GM23338 (cell line): ENCODE measurements at regions not wholly inside any gene's neighbourhood (a gene's known extent, or its start where the extent isn't known, plus 50 kb on each side); places are given as distances from the start of the nearest gene placed in this dataset.
"Not testable (repeated sequence)": the region's sequence is repeated elsewhere in the genome, so short reads cannot be mapped to it uniquely, and the experiment has no call there.

Experiments
- ATAC-seq: fragments of 200-7000 bp; cut with Tn5 transposase; 3 replicates; pipeline ENCODE4 v1.9.1; 2020
- DNase-seq: peaks from one replicate; pipeline ENCODE4 v3.0.0-alpha.2; 2015; ENCODE audit warnings: low spot score
- H2AFZ ChIP-seq: fragments of 200-600 bp; sonication (generic); 2 replicates; pipeline ENCODE4 v1.8.0; 2016; ENCODE audit warnings: antibody characterized with exemption, mild to moderate bottlenecking, moderate library complexity
- H3F3A ChIP-seq: fragments of 200-600 bp; sonication (generic); replicated peaks from 2 replicates; pipeline ENCODE4 v1.8.0; 2017; ENCODE audit warnings: antibody characterized with exemption, mixed run types, low read depth
- H3K27ac ChIP-seq: fragments of 200-600 bp; sonication (generic); 2 replicates; pipeline ENCODE4 v1.6.1; 2016; ENCODE audit warnings: low read depth
- H3K27me3 ChIP-seq: fragments of 200-600 bp; sonication (generic); 2 replicates; pipeline ENCODE4 v1.8.0; 2016; ENCODE audit warnings: mild to moderate bottlenecking, mixed run types, moderate library complexity; ENCODE audit not compliant: insufficient read depth
- H3K36me3 ChIP-seq: fragments of 200-600 bp; sonication (generic); 2 replicates; pipeline ENCODE4 v1.8.0; 2016; ENCODE audit warnings: mild to moderate bottlenecking; ENCODE audit not compliant: insufficient read depth
- H3K4me1 ChIP-seq: fragments of 200-600 bp; sonication (generic); 2 replicates; pipeline ENCODE4 v1.8.0; 2016; ENCODE audit warnings: mild to moderate bottlenecking, moderate library complexity; ENCODE audit not compliant: insufficient read depth
- H3K4me2 ChIP-seq: fragments of 200-600 bp; sonication (generic); 2 replicates; pipeline ENCODE4 v1.7.1; 2017; ENCODE audit warnings: mixed run types
- H3K4me3 ChIP-seq: fragments of 200-600 bp; sonication (generic); 2 replicates; pipeline ENCODE4 v1.6.1; 2016; ENCODE audit warnings: mixed run types
- H3K79me2 ChIP-seq: fragments of 200-600 bp; sonication (generic); replicated peaks from 2 replicates; pipeline ENCODE4 v1.8.0; 2017; ENCODE audit warnings: mild to moderate bottlenecking; ENCODE audit not compliant: insufficient read depth
- H3K9me2 ChIP-seq: fragments of 200-600 bp; sonication (generic); 2 replicates; pipeline ENCODE4 v1.8.0; 2017; ENCODE audit not compliant: insufficient read depth
- H4K20me1 ChIP-seq: fragments of 200-600 bp; sonication (generic); replicated peaks from 2 replicates; pipeline ENCODE4 v1.8.0; 2017; ENCODE audit warnings: mild to moderate bottlenecking; ENCODE audit not compliant: insufficient read depth
- H3K27ac Mint-ChIP-seq: 2 replicates; pipeline ENCODE4 v1.8.0; 2020; ENCODE audit warnings: inconsistent platforms, mild to moderate bottlenecking, moderate library complexity, mixed read lengths
- H3K27me3 Mint-ChIP-seq: 3 replicates; pipeline ENCODE4 v1.8.0; 2022; ENCODE audit warnings: low read depth, mild to moderate bottlenecking, moderate library complexity, mixed read lengths, inconsistent platforms; ENCODE audit not compliant: insufficient read depth, poor library complexity
- H3K36me3 Mint-ChIP-seq: 3 replicates; pipeline ENCODE4 v1.8.0; 2021; ENCODE audit warnings: low read depth, mild to moderate bottlenecking, inconsistent platforms, moderate library complexity, mixed read lengths
- H3K4me1 Mint-ChIP-seq: 3 replicates; pipeline ENCODE4 v1.8.0; 2020; ENCODE audit warnings: mild to moderate bottlenecking, inconsistent platforms, mixed read lengths
- H3K4me3 Mint-ChIP-seq: 3 replicates; pipeline ENCODE4 v1.8.0; 2021; ENCODE audit warnings: moderate library complexity, mild to moderate bottlenecking, inconsistent platforms, mixed read lengths
- H3K9me3 Mint-ChIP-seq: 3 replicates; pipeline ENCODE4 v1.8.0; 2020; ENCODE audit warnings: moderate library complexity, mild to moderate bottlenecking, inconsistent platforms, mixed read lengths
- CREB1 ChIP-seq: fragments of 250-450 bp; sonication (Bioruptor Pico); IDR thresholded peaks from 2 replicates; pipeline ENCODE4 v1.5.0; 2020; ENCODE audit warnings: low read depth, mild to moderate bottlenecking, moderate library complexity
- ETS1 ChIP-seq: IDR thresholded peaks from 2 replicates; pipeline ENCODE4 v1.6.1; 2016; ENCODE audit warnings: antibody characterized with exemption
- POLR2AphosphoS5 ChIP-seq: IDR thresholded peaks from 2 replicates; pipeline ENCODE4 v1.6.1; 2016; ENCODE audit warnings: antibody characterized with exemption, low read depth
- STAT1 ChIP-seq: IDR thresholded peaks from one replicate; pipeline ENCODE4 v1.6.1; 2016; ENCODE audit warnings: antibody characterized with exemption; ENCODE audit not compliant: unreplicated experiment
- ZNF114 ChIP-seq: fragments of 250-450 bp; sonication (Bioruptor Pico); IDR thresholded peaks from 2 replicates; pipeline ENCODE4 v1.5.0; 2020; ENCODE audit warnings: mild to moderate bottlenecking, moderate library complexity
- ZNF331 ChIP-seq: fragments of 250-450 bp; sonication (Bioruptor Pico); IDR thresholded peaks from 2 replicates; pipeline ENCODE4 v1.5.0; 2020; ENCODE audit warnings: low read depth, mild to moderate bottlenecking, moderate library complexity
- TF ChIP-seq, protein P1 (sequence below), 2 experiments: fragments of 200-600 bp in 1 of 2; sonication (generic) in 1 of 2; conservative IDR thresholded peaks; 2 replicates each; pipeline versions ENCODE4 v1.5.1 to v1.6.1; 2016 to 2017; ENCODE audit warnings: antibody characterized with exemption in 2 of 2, low read depth in 2 of 2, mild to moderate bottlenecking in 2 of 2, moderate library complexity in 1 of 2
- TF ChIP-seq, protein P2 (sequence below): IDR thresholded peaks from one replicate; pipeline ENCODE4 v1.6.1; 2018; ENCODE audit warnings: antibody characterized with exemption; ENCODE audit not compliant: unreplicated experiment

DNA sequence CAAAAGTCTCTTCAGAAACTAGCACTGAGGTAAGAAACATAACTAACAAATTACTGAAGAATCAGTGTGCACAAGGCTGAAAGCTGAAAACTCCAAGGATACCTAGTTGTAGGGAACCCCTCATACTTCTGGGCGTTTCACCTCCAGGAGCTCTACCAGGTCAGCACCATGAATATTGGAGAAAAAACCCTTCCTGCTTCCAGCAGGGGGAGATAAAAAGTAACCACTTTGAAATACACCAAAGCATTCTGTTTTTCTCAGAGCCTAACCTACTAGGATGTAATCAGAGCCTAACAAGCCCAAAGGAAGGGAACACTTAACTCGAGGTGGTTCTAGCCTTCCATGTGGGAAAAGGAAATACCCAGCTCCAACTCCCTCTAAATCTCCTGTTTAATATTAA lies 175.8 kb upstream of the MME start:
- Histone ChIP-seq H3K4me2 (no peak overlapping the region), H2AFZ (no peak overlapping the region; the same call in 1 of the 2 replicates), H3K27me3 (no peaks in the 10 kb centered on the region), H4K20me1 (no peaks in the 10 kb centered on the region), H3K27ac (no peak overlapping the region), H3K4me1 (no peaks in the 10 kb centered on the region), H3K79me2 (no peaks in the 10 kb centered on the region), H3K36me3 (no peaks in the 10 kb centered on the region), H3K9me2 (no peaks in the 10 kb centered on the region), H3F3A (no peaks in the 10 kb centered on the region), H3K4me3 (no peak overlapping the region)
- Mint-ChIP-seq H3K9me3 (peaks cover under 1% of the 10 kb centered on the region; the same call in 1 of the 3 replicates), H3K27ac (no peak overlapping the region), H3K27me3 (no peaks in the 10 kb centered on the region), H3K4me1 (peaks cover 4% of the 10 kb centered on the region; the same call in 2 of the 3 replicates), H3K36me3 (no peaks in the 10 kb centered on the region), H3K4me3 (no peak overlapping the region)
- no peak for TF ChIP-seq CREB1 (CRISPR knock-in tag)
- TF ChIP-seq, protein P1, sequence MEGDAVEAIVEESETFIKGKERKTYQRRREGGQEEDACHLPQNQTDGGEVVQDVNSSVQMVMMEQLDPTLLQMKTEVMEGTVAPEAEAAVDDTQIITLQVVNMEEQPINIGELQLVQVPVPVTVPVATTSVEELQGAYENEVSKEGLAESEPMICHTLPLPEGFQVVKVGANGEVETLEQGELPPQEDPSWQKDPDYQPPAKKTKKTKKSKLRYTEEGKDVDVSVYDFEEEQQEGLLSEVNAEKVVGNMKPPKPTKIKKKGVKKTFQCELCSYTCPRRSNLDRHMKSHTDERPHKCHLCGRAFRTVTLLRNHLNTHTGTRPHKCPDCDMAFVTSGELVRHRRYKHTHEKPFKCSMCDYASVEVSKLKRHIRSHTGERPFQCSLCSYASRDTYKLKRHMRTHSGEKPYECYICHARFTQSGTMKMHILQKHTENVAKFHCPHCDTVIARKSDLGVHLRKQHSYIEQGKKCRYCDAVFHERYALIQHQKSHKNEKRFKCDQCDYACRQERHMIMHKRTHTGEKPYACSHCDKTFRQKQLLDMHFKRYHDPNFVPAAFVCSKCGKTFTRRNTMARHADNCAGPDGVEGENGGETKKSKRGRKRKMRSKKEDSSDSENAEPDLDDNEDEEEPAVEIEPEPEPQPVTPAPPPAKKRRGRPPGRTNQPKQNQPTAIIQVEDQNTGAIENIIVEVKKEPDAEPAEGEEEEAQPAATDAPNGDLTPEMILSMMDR (conservative IDR thresholded peaks at IDR 0.05; ENCODE audit: low read depth in 2 of 2), result peak; percentile 63 to 68
- peak; percentile 97 for ATAC-seq
- DNase-seq, result peak; percentile 78

DNA sequence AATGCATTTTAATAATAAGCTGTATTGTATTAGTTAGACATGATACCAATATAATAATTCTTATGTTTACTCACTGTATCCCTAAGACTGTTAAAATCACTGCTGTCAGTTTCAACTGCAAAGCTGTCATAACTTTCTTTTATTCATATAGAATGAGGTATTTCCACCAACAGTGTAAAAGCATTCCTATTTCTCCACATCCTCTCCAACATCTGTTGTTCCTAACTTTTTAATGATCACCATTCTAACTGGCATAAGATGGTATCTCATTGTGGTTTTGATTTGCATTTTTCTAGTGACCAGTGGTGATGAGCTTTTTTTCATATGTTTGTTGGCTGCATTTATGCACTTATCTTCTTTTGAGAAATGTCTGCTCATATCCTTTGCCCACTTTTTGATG lies 177.6 kb upstream of the MME start:
- H3K9me3 Mint-ChIP-seq, H3K27me3 ChIP-seq, H3K4me3 Mint-ChIP-seq, H3F3A ChIP-seq, H3K4me3 ChIP-seq, H4K20me1 ChIP-seq, H2AFZ ChIP-seq, H3K36me3 ChIP-seq, DNase-seq, H3K27ac Mint-ChIP-seq, H3K4me2 ChIP-seq, H3K36me3 Mint-ChIP-seq, H3K27me3 Mint-ChIP-seq, ATAC-seq, H3K9me2 ChIP-seq, H3K79me2 ChIP-seq, H3K4me1 Mint-ChIP-seq, H3K4me1 ChIP-seq, H3K27ac ChIP-seq: not testable (repeated sequence)

DNA sequence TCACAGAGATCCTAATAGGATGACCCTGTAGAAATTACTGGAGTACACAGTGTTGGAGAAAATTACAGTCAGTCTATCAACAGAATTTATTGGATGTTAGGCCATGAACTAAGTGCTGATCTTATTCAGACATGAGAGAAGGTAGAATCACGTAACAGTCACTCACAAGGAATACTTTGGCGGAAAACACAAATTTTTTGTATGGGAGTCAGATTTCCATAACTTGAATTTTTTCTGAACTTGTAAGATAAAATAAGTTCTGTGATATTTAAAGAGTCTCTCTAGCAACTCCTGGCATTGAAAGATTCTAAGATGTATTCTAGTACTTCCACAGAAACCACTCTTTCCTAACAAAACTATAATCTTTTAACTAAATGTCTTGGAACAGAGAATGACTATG lies 178.8 kb upstream of the MME start:
- no peak overlapping the region for H3K4me3 ChIP-seq
- no peaks in the 10 kb centered on the region for H3K4me1 ChIP-seq
- H3K36me3 Mint-ChIP-seq, result no peaks in the 10 kb centered on the region
- H4K20me1 ChIP-seq, result no peaks in the 10 kb centered on the region
- no peak for ATAC-seq
- no peak overlapping the region for H3K4me3 Mint-ChIP-seq
- H3K27me3 Mint-ChIP-seq, result no peaks in the 10 kb centered on the region
- no peaks in the 10 kb centered on the region for H3K79me2 ChIP-seq
- DNase-seq, result no peak
- H3K36me3 ChIP-seq, result no peaks in the 10 kb centered on the region
- no peak overlapping the region for H3K4me2 ChIP-seq
- peaks cover 4% of the 10 kb centered on the region; the same call in 2 of the 3 replicates for H3K4me1 Mint-ChIP-seq
- H3K27ac Mint-ChIP-seq, result no peak overlapping the region
- H3K9me3 Mint-ChIP-seq, result no peaks in the 10 kb centered on the region; the same call in 2 of the 3 replicates
- H3F3A ChIP-seq, result no peaks in the 10 kb centered on the region
- no peaks in the 10 kb centered on the region for H3K27me3 ChIP-seq
- no peak overlapping the region for H3K27ac ChIP-seq
- H3K9me2 ChIP-seq, result no peaks in the 10 kb centered on the region
- no peak overlapping the region; the same call in 1 of the 2 replicates for H2AFZ ChIP-seq
- no peak for TF ChIP-seq ZNF331
- no peak for TF ChIP-seq STAT1
- TF ChIP-seq ETS1, result no peak
- TF ChIP-seq, protein P2, sequence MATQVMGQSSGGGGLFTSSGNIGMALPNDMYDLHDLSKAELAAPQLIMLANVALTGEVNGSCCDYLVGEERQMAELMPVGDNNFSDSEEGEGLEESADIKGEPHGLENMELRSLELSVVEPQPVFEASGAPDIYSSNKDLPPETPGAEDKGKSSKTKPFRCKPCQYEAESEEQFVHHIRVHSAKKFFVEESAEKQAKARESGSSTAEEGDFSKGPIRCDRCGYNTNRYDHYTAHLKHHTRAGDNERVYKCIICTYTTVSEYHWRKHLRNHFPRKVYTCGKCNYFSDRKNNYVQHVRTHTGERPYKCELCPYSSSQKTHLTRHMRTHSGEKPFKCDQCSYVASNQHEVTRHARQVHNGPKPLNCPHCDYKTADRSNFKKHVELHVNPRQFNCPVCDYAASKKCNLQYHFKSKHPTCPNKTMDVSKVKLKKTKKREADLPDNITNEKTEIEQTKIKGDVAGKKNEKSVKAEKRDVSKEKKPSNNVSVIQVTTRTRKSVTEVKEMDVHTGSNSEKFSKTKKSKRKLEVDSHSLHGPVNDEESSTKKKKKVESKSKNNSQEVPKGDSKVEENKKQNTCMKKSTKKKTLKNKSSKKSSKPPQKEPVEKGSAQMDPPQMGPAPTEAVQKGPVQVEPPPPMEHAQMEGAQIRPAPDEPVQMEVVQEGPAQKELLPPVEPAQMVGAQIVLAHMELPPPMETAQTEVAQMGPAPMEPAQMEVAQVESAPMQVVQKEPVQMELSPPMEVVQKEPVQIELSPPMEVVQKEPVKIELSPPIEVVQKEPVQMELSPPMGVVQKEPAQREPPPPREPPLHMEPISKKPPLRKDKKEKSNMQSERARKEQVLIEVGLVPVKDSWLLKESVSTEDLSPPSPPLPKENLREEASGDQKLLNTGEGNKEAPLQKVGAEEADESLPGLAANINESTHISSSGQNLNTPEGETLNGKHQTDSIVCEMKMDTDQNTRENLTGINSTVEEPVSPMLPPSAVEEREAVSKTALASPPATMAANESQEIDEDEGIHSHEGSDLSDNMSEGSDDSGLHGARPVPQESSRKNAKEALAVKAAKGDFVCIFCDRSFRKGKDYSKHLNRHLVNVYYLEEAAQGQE, result no peak
- TF ChIP-seq ZNF114 (CRISPR knock-in tag), result no peak
- no peak for TF ChIP-seq CREB1 (CRISPR knock-in tag)
- TF ChIP-seq POLR2AphosphoS5, result no peak
